SK-N-SH (cell line): ENCODE measurements at regions not wholly inside any gene's neighbourhood (a gene's known extent, or its start where the extent isn't known, plus 50 kb on each side); places are given as distances from the start of the nearest gene placed in this dataset.

Experiments
- EZH2phosphoT487 ChIP-seq: fragments of 200-600 bp; sonication (generic); IDR thresholded peaks from 2 replicates; pipeline ENCODE4 v1.6.1; 2017; ENCODE audit warnings: low read depth, mixed run types, mild to moderate bottlenecking, antibody characterized with exemption, moderate library complexity, borderline replicate concordance
- GATA2 ChIP-seq: sonication (generic); formaldehyde crosslinking; IDR thresholded peaks from 2 replicates; pipeline ENCODE4 v1.5.0; 2020; ENCODE audit warnings: mild to moderate bottlenecking, missing genetic modification reagents
- MEF2A ChIP-seq: IDR thresholded peaks from 2 replicates; pipeline ENCODE4 v1.4.0; 2012; ENCODE audit warnings: low read depth, borderline replicate concordance
- MXI1 ChIP-seq: IDR thresholded peaks from 2 replicates; pipeline ENCODE4 v1.6.1; 2012; ENCODE audit warnings: mild to moderate bottlenecking, low read depth, low read length, improper control_type of control experiment
- NRF1 ChIP-seq: IDR thresholded peaks from 2 replicates; pipeline ENCODE4 v1.6.1; 2012; ENCODE audit warnings: low read depth, mild to moderate bottlenecking, low read length
- POLR2AphosphoS5 ChIP-seq: IDR thresholded peaks from 2 replicates; pipeline ENCODE4 v1.6.1; 2012; ENCODE audit warnings: low read depth, low read length
- RFX5 ChIP-seq: IDR thresholded peaks from 2 replicates; pipeline ENCODE4 v1.6.1; 2012; ENCODE audit warnings: mild to moderate bottlenecking, improper control_type of control experiment, low read length
- RXRA ChIP-seq: IDR thresholded peaks from 2 replicates; pipeline ENCODE4 v1.4.0; 2012; ENCODE audit warnings: low read depth, mild to moderate bottlenecking, borderline replicate concordance
- TF ChIP-seq, protein P1 (sequence below): fragments of 200-600 bp; sonication (generic); IDR thresholded peaks from 2 replicates; pipeline ENCODE4 v1.6.1; 2017; ENCODE audit warnings: antibody characterized with exemption, mild to moderate bottlenecking, moderate library complexity

GRCh38 chr11:129292092-129292491, 83.6 kb upstream of the BARX2 start:
- no peak for TF ChIP-seq POLR2AphosphoS5
- TF ChIP-seq, protein P1, sequence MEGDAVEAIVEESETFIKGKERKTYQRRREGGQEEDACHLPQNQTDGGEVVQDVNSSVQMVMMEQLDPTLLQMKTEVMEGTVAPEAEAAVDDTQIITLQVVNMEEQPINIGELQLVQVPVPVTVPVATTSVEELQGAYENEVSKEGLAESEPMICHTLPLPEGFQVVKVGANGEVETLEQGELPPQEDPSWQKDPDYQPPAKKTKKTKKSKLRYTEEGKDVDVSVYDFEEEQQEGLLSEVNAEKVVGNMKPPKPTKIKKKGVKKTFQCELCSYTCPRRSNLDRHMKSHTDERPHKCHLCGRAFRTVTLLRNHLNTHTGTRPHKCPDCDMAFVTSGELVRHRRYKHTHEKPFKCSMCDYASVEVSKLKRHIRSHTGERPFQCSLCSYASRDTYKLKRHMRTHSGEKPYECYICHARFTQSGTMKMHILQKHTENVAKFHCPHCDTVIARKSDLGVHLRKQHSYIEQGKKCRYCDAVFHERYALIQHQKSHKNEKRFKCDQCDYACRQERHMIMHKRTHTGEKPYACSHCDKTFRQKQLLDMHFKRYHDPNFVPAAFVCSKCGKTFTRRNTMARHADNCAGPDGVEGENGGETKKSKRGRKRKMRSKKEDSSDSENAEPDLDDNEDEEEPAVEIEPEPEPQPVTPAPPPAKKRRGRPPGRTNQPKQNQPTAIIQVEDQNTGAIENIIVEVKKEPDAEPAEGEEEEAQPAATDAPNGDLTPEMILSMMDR: no peak
- no peak for TF ChIP-seq RFX5
- TF ChIP-seq MXI1: no peak
- TF ChIP-seq RXRA: no peak
- TF ChIP-seq EZH2phosphoT487: no peak
- TF ChIP-seq MEF2A: no peak
- no peak for TF ChIP-seq NRF1
- no peak for TF ChIP-seq GATA2 (CRISPR knock-in tag)
